EH (cell line): ENCODE measurements at regions not wholly inside any gene's neighbourhood (a gene's known extent, or its start where the extent isn't known, plus 50 kb on each side); places are given as distances from the start of the nearest gene placed in this dataset.

Experiments
- DNase-seq: peaks from one replicate; pipeline ENCODE4 v3.0.0-alpha.2; 2015; ENCODE audit warnings: low read depth

DNA sequence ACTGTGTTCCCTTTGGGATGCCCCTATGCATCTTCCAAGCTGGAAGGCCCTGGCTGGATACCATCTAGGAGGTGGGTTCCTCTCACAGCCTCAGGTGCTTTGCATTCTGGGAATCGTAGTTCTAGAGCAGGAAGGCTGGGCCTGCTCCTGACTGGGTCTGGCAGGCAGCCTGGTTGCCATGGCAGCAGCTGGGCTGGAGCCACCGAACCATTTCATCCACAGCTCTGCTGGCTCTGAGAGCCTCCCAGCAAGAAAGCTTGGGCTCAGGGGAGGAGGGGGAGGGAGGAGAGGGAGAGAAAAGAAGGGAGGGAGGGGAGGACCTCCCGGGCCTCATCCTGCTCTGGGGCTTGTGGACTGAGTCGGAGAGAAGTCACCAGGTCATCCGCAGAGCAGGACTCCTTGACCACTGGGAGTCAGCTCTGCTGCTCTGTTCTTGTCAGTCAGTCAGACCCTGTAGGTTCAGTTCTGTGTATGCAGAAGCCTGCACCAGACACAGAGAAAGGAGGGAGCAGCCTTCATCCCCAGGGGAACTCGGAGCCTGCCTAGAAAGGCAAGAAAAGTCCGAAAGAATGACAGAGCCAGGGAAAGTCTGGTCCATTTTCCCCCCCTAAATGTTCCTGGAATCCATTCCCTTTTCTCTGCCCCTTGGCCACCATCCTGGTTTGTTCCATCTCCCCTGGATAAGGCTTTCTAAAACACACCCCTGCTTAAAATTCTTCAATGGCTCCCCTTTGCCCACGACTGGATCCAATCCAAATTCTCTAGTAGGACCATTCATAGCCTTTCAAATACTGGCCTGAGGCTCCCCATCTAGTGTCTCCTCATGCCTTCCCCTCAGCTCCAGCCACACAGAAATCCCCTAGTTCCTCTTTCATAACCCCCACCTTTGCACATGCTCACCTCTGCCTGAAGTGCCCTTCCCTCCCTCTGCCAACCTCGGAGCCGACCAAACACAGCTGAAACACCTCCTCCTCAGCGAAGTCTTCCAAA lies 65.4 kb upstream of the ARAP3 start:
- DNase-seq = peak; percentile 59

DNA sequence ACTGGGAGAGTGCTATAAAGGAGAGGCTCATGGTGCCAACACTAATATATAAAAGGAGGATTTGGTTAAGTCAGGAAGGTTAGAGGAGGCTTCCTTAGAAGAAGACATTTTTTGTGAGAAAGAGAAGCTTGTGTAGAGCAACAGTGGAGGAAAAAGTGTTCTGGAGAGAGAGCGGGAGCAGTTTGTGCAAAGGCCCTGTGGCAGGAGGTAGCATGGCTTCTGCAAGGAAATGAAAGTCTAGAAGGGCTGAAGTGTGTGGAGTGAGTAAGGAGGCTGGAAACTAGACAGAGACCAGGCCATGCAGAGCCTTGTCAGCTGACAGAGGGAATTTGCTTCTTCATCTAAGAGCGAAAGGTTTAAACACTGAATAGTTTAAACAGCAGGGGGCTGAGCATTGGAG lies 64.4 kb upstream of the ARAP3 start:
- no peak for DNase-seq

DNA sequence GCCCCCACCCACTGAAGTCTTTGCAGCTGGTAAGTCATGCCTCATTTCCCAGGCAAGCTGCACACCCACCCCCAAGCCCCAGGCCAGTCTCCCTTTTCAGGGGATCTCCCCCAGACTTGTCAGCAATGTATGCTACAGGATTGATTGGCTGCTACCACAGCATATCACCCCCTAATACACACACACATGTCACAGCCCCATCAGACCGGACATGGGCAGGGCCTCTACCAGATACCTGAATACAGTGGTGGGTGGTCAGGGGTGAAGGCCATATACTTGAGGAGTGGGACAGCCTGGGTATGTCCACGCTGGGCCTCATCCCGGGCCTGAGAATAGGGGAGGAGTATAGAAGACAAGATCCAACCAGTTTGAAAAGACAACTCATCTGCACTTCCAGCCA lies 63.4 kb upstream of the ARAP3 start:
- DNase-seq = no peak

DNA sequence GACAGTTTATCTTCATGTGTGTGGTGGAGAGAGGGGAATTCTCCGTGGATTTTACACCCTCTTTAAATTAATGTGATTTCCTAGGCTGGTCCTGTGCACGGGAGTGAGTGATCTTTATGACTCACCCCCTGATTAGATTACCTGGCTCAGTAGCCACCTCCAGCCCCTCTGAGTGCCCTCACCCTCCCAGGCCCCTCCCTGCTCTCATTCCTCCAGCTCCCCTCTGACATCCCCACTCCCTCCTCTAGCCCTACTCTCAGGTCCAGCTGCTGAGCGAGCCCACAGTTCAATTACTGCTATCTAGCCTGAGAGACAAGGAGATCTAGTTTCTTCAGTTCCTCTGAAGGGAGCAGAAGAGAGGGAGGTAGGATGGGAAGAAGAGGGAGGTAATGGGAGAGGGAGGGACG lies 61.8 kb upstream of the ARAP3 start:
- no peak for DNase-seq

DNA sequence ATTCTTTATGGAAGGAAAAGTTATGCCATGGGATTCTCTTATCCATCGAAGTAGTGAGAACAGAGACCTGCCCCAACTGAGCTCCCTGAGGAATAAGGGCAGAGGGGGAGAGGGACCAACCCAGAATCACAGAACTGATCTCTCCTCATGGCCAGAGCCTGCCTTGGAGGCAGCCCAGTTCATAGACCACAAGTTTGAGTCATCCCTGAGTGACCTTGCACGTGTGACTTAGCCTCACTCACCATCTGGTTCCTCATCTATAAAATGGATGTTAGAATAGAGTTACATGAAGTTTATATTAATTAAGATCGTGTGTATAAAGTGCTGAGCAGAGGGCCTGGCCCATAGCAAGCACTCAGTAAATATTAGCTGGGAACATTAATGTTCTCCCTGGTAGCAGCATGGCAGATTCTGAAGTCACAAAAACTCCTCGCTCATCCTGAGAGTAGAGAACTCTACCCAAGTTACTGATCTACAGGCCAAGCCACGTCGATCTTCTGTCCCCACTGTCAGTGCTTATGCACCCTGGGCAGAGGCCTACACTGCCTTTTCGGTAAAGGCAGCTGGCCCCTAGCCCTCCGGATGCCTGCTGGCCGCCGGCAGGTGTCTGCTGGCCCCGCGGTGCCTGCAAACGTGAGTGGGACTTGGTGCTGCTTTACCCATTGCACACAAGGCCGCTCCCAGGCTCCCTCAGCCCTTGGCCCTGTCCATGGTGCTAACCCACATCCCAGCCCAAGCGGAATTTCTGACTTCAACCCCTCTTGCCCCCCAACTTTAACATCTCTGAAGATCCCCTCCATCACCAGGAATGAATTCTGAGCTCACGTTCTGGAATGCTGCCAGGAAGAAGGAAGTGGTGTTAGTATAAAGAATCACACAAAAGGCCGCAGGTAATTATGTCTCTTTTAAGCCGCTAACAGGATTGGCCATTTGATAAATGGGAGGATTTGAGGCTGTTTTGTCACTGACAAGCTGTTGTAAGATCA lies 61.1 kb upstream of the ARAP3 start:
- peak; percentile 43 for DNase-seq

DNA sequence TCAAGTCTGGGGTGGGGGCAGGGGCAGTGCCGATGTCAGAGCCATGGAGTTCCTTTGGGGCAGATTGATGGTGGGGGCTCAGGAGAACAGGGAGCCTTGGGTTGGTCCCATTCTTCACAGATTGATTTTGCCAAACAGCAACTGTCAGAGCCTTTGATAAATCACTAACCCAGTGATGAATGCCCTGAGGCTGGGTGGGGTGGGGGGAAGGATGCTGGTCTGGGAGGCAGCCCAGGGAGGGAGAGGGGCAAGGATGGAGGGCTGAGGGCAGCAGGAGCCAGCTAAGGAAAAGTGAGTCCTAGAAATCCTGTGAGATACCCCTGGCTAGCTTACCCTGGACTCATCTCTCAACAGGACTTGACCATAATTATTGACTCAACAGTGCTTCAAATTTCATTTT lies 60.1 kb upstream of the ARAP3 start:
- DNase-seq = no peak

DNA sequence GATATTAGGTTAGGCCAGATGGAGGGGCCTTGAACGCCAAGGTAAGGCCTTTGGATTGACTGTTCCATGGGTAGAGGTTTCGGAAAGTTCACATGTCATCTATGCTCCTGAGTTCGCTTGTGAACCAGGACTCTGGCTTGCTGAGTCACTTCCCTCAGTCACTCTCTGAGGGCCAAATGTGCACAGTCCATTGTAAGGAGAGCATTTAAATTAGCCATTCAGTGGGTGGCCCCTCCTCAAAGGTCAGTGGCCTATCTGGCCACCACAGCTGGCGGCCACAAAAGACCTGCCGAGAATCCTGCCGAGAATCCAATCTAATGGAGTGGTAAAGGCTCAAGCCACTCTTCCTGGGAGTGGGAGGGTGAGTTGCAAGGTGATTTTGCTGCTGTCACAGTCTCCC lies 58.9 kb upstream of the ARAP3 start:
- no peak for DNase-seq

DNA sequence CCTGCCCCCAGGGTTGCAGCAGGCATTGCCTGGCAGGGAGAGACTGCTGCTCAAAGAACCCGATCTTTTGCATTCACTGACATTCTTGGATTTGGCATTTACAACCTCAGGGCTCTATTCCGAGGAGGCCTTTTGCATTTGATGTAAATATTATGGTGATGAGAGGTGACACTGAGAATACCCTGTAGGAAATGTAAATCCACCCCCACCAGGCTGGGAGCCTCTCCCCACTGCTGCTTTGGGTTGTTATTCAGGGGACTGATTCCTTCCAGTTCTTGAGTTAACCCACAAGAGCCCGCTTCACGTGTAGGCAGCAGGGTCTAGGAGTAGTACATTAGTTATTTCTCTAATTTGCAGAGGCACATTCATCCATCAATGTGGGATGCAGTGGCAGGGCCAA lies 55.5 kb upstream of the ARAP3 start:
- DNase-seq = no peak

DNA sequence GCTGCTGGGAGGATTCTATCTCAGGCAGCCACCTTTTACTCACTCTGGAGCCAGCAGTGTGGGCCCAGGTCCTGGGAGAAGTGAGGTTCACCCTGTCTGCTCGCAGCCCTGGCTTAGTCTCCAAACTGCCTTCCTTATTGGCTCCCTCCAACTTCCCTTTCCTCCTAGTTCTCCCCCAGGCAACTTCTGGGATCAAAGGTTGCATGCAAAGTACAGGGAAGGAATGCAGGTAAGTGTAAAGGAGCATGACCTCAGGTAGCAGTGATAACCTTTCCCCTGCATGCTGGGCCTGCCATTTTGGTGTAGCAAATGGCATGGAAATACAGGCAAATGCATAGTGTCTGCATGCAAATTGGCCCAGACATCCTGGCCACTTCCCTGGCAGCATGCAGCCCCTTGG lies 53.8 kb upstream of the ARAP3 start:
- no peak for DNase-seq

DNA sequence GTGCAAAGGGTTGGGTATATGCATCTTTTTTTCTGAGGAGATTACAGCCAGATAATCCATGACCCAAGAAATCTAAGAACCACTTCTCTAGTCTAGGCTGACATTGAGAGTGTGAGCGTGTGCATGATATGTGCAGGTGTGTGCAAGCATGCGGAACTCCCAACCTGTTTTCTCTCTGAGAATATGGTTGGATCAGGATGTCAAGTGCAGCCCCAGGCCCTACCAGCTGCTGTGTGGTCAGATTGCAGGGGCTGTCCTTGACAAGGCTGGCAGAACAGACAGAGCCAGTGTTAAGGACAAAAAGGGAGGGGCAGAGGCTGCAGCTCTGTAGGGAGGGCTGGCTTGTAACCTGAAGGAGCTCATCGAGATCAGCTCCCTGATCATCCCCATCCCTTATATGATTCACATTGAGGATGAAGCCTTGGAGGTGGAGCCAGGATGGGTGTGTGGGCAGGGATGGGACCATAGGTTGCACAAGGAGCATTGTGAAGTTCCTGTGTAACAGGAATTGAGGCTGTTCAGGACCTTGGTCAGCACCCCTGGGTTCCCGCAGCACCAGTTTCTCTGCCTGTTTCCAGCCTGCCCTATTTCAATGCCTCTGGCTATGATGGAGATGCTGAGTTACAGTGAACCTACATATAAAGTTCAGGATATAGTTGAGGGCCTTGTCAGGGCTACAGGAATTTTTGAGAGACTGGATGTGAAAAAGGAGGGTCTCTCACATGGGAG lies 52.6 kb upstream of the ARAP3 start:
- peak; percentile 75 for DNase-seq

DNA sequence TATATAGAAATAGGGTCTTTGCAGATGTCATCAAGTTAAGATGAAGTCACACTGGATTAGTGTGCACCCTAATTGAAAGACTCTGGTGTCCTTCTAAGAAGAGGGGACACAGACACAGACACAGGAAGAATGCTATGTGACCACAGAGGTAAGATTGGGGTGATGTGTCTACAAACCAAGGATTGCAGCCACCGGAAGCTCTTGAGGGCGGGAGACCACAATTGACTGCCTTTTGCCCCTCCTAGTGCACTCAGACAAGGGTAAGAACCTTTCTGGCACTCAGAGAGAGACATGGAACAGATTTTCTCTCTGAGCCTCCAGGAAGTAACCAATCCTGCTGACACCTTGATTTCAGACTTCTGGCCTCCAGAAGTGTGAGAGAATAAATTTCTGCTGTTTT lies 51.2 kb upstream of the ARAP3 start:
- no peak for DNase-seq

DNA sequence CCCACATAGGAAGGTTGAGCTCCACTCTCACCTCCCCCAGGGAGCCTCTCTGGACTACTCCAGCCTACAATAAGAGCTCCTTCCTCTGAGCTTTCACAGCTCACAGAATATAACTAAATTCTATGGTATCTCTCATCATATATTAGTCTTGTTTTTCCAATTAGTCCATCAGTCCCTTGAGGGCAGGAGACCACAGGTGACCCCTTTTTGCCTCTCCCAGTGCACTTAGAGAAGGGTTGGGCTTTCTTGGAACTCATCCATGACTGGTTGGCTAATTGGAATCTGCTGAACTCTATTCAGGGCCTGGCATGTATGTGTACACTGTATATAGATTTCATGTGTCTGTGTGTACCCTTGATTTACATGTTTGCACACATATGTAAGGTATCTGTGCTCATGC lies 50.4 kb upstream of the ARAP3 start:
- no peak for DNase-seq
